GM21723 (cell line): ENCODE measurements at regions not wholly inside any gene's neighbourhood (a gene's known extent, or its start where the extent isn't known, plus 50 kb on each side); places are given as distances from the start of the nearest gene placed in this dataset.

Experiments used
- ATAC-seq: cut with Tn5 transposase; IDR thresholded peaks from one replicate; pipeline ENCODE4 v1.9.1; 2021; ENCODE audit warnings: mild to moderate bottlenecking, moderate library complexity; ENCODE audit not compliant: unreplicated experiment

- no peak for ATAC-seq
Measured at GRCh38 chrX:40459571-40460158, 121.1 kb upstream of the ATP6AP2 start.

- ATAC-seq = no peak
Measured at GRCh38 chrX:40457406-40457805, 123.4 kb upstream of the ATP6AP2 start.

GRCh38 chrX:40452031-40452430 is 128.7 kb upstream of the ATP6AP2 start:
- ATAC-seq = no peak

- ATAC-seq = no peak
Measured at GRCh38 chrX:40449956-40450706, 130.6 kb upstream of the ATP6AP2 start.

GRCh38 chrX:40449396-40449795 is 131.4 kb upstream of the ATP6AP2 start:
- ATAC-seq = no peak

GRCh38 chrX:40448793-40449192 is 132.0 kb upstream of the ATP6AP2 start:
- ATAC-seq = no peak

GRCh38 chrX:40446921-40447320 is 133.8 kb upstream of the ATP6AP2 start:
- ATAC-seq = no peak

GRCh38 chrX:40445691-40446090 is 135.1 kb upstream of the ATP6AP2 start:
- no peak for ATAC-seq

GRCh38 chrX:40444798-40445496 is 135.8 kb upstream of the ATP6AP2 start:
- ATAC-seq = no peak

- no peak for ATAC-seq
Measured at GRCh38 chrX:40444133-40444532, 136.6 kb upstream of the ATP6AP2 start.

- no peak for ATAC-seq
Measured at GRCh38 chrX:40440866-40441265, 139.9 kb upstream of the ATP6AP2 start.

- no peak for ATAC-seq
Measured at GRCh38 chrX:40439625-40440532, 140.9 kb upstream of the ATP6AP2 start.

GRCh38 chrX:40437348-40437747 is 143.4 kb upstream of the ATP6AP2 start:
- ATAC-seq = no peak

- ATAC-seq = no peak
Measured at GRCh38 chrX:40434947-40435346, 145.8 kb upstream of the ATP6AP2 start.

- ATAC-seq = no peak
Measured at GRCh38 chrX:40434443-40434842, 146.3 kb upstream of the ATP6AP2 start.

- no peak for ATAC-seq
Measured at GRCh38 chrX:40433160-40433559, 147.6 kb upstream of the ATP6AP2 start.

- no peak for ATAC-seq
Measured at GRCh38 chrX:40424259-40424658, 156.5 kb upstream of the ATP6AP2 start.

GRCh38 chrX:40423299-40423698 is 157.5 kb upstream of the ATP6AP2 start:
- no peak for ATAC-seq

- no peak for ATAC-seq
Measured at GRCh38 chrX:40422021-40422420, 158.7 kb upstream of the ATP6AP2 start.

GRCh38 chrX:40420899-40421729 is 159.7 kb upstream of the ATP6AP2 start:
- no peak for ATAC-seq
